Ishikawa (cell line): ENCODE measurements at regions not wholly inside any gene's neighbourhood (a gene's known extent, or its start where the extent isn't known, plus 50 kb on each side); places are given as distances from the start of the nearest gene placed in this dataset.

Source experiments
- CEBPB ChIP-seq: IDR thresholded peaks from 2 replicates; pipeline ENCODE4 v1.6.1; 2012
- FOXM1 ChIP-seq: IDR thresholded peaks from 2 replicates; pipeline ENCODE4 v1.6.1; 2012; ENCODE audit warnings: low read depth, borderline replicate concordance
- RAD21 ChIP-seq: IDR thresholded peaks from 2 replicates; pipeline ENCODE4 v1.6.1; 2012; ENCODE audit warnings: low read depth
- TAF1 ChIP-seq: IDR thresholded peaks from 2 replicates; pipeline ENCODE4 v1.6.1; 2012; ENCODE audit warnings: low read depth, mild to moderate bottlenecking
- TEAD4 ChIP-seq: IDR thresholded peaks from 2 replicates; pipeline ENCODE4 v1.6.1; 2012

- TF ChIP-seq FOXM1, result no peak
- TF ChIP-seq TEAD4, result no peak
- no peak for TF ChIP-seq RAD21
- no peak for TF ChIP-seq CEBPB
- no peak for TF ChIP-seq TAF1
Measured at GRCh38 chr2:15726321-15727057, 134.8 kb downstream of the DDX1 start.
